Neural crest cell (in vitro differentiated cells): ENCODE measurements at regions not wholly inside any gene's neighbourhood (a gene's known extent, or its start where the extent isn't known, plus 50 kb on each side); places are given as distances from the start of the nearest gene placed in this dataset.

Experiments used
- DNase-seq: peaks from one replicate; pipeline ENCODE4 v3.0.0; 2021; ENCODE audit warnings: low read depth, mixed read lengths, low spot score
- H3K27ac Mint-ChIP-seq: one replicate; pipeline ENCODE4 v1.8.0; 2021; ENCODE audit warnings: mild to moderate bottlenecking, mixed read lengths; ENCODE audit not compliant: unreplicated experiment
- H3K27me3 Mint-ChIP-seq: 2 replicates; pipeline ENCODE4 v1.8.0; 2021; ENCODE audit warnings: low read depth, mild to moderate bottlenecking, mixed read lengths
- H3K36me3 Mint-ChIP-seq: 2 replicates; pipeline ENCODE4 v1.8.0; 2021; ENCODE audit warnings: low read depth, mild to moderate bottlenecking, mixed read lengths
- H3K4me1 Mint-ChIP-seq: 2 replicates; pipeline ENCODE4 v1.8.0; 2021; ENCODE audit warnings: mixed read lengths
- H3K4me3 Mint-ChIP-seq: one replicate; pipeline ENCODE4 v1.8.0; 2021; ENCODE audit warnings: mild to moderate bottlenecking, mixed read lengths
- H3K9me3 Mint-ChIP-seq: 2 replicates; pipeline ENCODE4 v1.8.0; 2021; ENCODE audit warnings: mixed read lengths
- TF ChIP-seq, protein P1 (sequence below): fragments of 200-600 bp; sonication (generic); conservative IDR thresholded peaks from 2 replicates; pipeline ENCODE4 v1.5.0; 2021; ENCODE audit warnings: antibody characterized with exemption, mild to moderate bottlenecking

DNA sequence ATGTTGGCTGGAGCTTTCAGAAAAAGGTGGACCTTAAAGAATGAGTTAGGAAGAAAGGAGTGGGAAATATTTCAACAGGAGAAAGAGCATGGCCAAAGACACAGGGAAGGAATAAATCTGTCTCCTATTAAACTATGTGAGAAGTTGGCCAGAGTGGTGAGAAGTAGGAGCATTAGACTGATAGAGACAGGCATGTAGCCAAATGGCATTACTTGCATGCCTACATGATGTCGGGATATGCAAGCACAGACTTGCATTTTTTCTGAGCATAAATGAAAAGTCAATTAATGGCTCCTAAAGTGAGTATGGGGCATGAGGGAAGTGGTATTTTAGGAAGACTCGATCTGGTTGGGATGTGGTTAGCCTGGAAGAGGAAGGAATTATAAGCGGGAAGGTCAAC lies 279.6 kb upstream of the PITX2 start:
- no peaks in the 10 kb centered on the region for H3K27me3 Mint-ChIP-seq
- DNase-seq, result no peak
- no peaks in the 10 kb centered on the region for H3K36me3 Mint-ChIP-seq
- no peaks in the 10 kb centered on the region for H3K9me3 Mint-ChIP-seq
- peaks cover 7% of the 10 kb centered on the region for H3K4me1 Mint-ChIP-seq
- H3K4me3 Mint-ChIP-seq, result no peak overlapping the region
- TF ChIP-seq, protein P1, sequence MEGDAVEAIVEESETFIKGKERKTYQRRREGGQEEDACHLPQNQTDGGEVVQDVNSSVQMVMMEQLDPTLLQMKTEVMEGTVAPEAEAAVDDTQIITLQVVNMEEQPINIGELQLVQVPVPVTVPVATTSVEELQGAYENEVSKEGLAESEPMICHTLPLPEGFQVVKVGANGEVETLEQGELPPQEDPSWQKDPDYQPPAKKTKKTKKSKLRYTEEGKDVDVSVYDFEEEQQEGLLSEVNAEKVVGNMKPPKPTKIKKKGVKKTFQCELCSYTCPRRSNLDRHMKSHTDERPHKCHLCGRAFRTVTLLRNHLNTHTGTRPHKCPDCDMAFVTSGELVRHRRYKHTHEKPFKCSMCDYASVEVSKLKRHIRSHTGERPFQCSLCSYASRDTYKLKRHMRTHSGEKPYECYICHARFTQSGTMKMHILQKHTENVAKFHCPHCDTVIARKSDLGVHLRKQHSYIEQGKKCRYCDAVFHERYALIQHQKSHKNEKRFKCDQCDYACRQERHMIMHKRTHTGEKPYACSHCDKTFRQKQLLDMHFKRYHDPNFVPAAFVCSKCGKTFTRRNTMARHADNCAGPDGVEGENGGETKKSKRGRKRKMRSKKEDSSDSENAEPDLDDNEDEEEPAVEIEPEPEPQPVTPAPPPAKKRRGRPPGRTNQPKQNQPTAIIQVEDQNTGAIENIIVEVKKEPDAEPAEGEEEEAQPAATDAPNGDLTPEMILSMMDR, result no peak
- H3K27ac Mint-ChIP-seq, result no peak overlapping the region

DNA sequence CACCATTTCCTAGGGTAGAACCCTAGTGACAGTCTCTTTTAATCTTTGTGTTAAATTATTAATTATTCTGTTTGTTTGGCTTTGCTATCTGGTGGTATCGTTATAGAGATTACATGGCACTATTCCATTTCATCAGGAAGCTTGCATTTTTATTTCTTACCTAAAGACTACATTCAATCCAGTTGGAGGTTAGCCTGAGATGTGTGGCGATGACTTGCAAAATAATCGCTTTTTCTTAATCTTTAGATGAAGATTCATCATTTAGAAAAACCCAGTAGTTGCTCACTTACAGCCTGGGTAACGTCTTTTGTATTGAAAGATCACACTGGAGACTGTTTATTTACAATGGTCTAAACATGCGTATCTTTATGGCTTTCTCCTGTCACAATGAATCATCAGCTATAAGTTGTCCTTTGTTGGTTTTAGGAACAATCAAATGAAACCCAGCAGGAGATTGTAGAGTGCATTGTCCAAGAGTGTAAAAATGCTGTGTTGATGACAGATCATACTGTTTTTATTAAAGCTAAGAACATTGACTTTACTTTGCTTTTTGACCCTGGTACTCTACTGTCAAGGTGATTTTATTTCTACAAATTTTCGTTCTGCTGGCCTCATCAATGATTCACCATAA lies 281.7 kb upstream of the PITX2 start:
- Mint-ChIP-seq H3K9me3 (no peaks in the 10 kb centered on the region), H3K36me3 (no peaks in the 10 kb centered on the region), H3K4me1 (no peaks in the 10 kb centered on the region), H3K4me3 (no peak overlapping the region), H3K27me3 (no peaks in the 10 kb centered on the region), H3K27ac (no peak overlapping the region)
- DNase-seq, result no peak
- TF ChIP-seq, protein P1, result no peak

DNA sequence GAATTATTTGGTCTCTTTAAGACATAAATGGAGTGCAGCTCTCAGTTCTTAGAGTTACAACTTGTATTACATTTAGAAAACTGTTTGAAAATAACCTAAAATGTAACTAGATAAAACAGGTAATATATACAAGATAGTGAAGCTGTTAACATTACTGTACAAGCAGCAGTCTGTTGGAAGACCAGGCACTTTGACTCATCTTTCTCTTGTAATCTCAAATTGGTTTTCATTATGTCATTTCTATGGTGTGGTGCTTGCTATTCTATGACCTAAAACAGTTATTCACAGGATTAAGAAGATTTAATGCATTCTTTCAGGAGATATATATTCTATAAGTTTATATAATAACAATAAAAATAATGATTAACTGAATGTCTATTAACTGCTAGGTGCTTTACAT lies 282.5 kb upstream of the PITX2 start:
- Mint-ChIP-seq H3K36me3 (no peaks in the 10 kb centered on the region), H3K27me3 (no peaks in the 10 kb centered on the region), H3K4me3 (no peak overlapping the region), H3K27ac (no peak overlapping the region), H3K9me3 (no peaks in the 10 kb centered on the region), H3K4me1 (no peaks in the 10 kb centered on the region)
- no peak for DNase-seq
- TF ChIP-seq, protein P1, result no peak

DNA sequence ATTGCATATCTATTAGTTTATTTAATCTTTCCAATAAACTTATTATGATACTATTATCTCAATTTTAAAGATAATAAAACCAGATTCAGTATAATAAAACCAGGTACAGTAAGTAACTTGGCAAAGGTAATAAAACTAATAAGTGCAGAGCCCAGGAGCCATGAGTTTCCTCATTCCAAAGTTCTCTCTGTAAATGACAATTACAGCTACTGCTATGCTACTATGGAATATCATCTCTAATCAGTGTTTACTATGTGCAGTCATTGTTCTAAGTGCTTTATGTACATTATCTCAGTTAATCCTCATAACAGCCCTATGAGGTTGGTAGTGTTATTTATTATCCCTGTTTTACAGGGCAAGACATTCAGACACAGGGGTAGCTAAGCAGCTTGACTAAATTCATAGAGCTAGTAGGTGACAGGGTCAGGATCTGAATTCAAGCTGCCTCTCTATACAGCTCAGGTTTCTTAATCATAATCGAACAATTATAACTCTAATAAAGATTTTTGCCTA lies 285.0 kb upstream of the PITX2 start:
- H3K4me1 Mint-ChIP-seq, result no peaks in the 10 kb centered on the region
- no peak for DNase-seq
- no peaks in the 10 kb centered on the region for H3K27me3 Mint-ChIP-seq
- TF ChIP-seq, protein P1, result no peak
- H3K27ac Mint-ChIP-seq, result no peak overlapping the region
- H3K4me3 Mint-ChIP-seq, result no peak overlapping the region
- no peaks in the 10 kb centered on the region for H3K36me3 Mint-ChIP-seq
- H3K9me3 Mint-ChIP-seq, result no peaks in the 10 kb centered on the region

DNA sequence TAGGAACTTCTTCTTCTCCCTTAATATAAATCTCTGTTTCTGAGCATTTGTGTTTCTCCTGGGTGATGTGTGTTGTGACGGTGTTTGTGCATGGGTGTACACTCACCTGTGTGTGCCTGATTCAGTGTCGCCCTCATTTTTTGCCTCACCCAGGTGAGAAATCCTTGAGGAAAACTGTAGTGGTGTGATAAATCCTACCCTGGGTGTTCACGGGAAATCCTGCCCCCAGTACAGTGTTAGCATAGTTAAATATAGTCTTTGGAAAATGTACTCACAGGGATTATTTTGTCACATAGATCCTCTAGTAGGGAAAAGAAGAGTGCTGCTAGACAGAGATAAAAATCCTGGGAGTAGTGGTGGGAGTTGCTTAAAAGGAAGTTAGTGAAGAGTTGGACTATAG lies 291.9 kb upstream of the PITX2 start:
- no peak for DNase-seq
- H3K27me3 Mint-ChIP-seq, result peaks cover 7% of the 10 kb centered on the region

More for the DNA sequence above, 291.9 kb upstream of the PITX2 start:
- Mint-ChIP-seq H3K36me3 (no peaks in the 10 kb centered on the region), H3K27ac (no peak overlapping the region), H3K4me3 (no peak overlapping the region), H3K9me3 (no peaks in the 10 kb centered on the region), H3K4me1 (no peaks in the 10 kb centered on the region)
- TF ChIP-seq, protein P1, result no peak
